Endothelial cell (in vitro differentiated cells): ENCODE measurements at regions not wholly inside any gene's neighbourhood (a gene's known extent, or its start where the extent isn't known, plus 50 kb on each side); places are given as distances from the start of the nearest gene placed in this dataset.

Experiments used
- DNase-seq: peaks from one replicate; pipeline ENCODE4 v3.0.0; 2021; ENCODE audit warnings: low spot score
- H3K27ac Mint-ChIP-seq: one replicate; pipeline ENCODE4 v1.8.0; 2021; ENCODE audit warnings: mixed read lengths, inconsistent platforms; ENCODE audit not compliant: unreplicated experiment
- H3K27me3 Mint-ChIP-seq: one replicate; pipeline ENCODE4 v1.8.0; 2021; ENCODE audit warnings: mild to moderate bottlenecking, moderate library complexity, mixed read lengths, inconsistent platforms; ENCODE audit not compliant: unreplicated experiment
- H3K36me3 Mint-ChIP-seq: one replicate; pipeline ENCODE4 v1.8.0; 2021; ENCODE audit warnings: mild to moderate bottlenecking, low read depth, mixed read lengths, inconsistent platforms; ENCODE audit not compliant: unreplicated experiment
- H3K4me1 Mint-ChIP-seq: one replicate; pipeline ENCODE4 v1.8.0; 2021; ENCODE audit warnings: mild to moderate bottlenecking, mixed read lengths, inconsistent platforms; ENCODE audit not compliant: unreplicated experiment
- H3K4me3 Mint-ChIP-seq: one replicate; pipeline ENCODE4 v1.8.0; 2021; ENCODE audit warnings: mild to moderate bottlenecking, mixed read lengths, inconsistent platforms; ENCODE audit not compliant: unreplicated experiment
- H3K9me3 Mint-ChIP-seq: one replicate; pipeline ENCODE4 v1.8.0; 2021; ENCODE audit warnings: mixed read lengths, inconsistent platforms; ENCODE audit not compliant: unreplicated experiment
- CTCF ChIP-seq: fragments of 200-600 bp; sonication (generic); IDR thresholded peaks from one replicate; pipeline ENCODE4 v1.5.0; 2021; ENCODE audit warnings: antibody characterized with exemption; ENCODE audit not compliant: unreplicated experiment

DNA sequence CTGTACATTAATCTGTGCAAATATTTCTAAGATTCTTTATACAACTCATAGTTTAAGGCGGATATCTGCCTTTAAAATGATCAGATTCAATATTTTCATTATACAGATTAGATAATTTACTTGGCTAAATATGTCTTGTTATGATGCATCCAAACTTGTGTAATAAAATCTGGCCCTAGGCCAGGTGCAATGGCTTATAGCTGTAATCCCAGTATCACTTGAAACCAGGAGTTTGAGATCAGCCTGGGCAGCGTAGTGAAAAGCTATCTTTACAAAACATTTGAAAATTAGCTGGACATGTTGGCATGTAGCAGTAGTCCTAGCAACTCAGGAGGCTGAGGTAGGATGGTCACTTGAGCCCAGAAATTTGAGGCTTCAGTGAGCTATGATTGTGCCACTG lies 2002.2 kb upstream of the ACO1 start:
- Mint-ChIP-seq H3K9me3 (no peaks in the 10 kb centered on the region), H3K4me1 (no peaks in the 10 kb centered on the region), H3K36me3 (no peaks in the 10 kb centered on the region), H3K4me3 (no peak overlapping the region), H3K27me3 (no peaks in the 10 kb centered on the region), H3K27ac (no peak overlapping the region)
- no peak for TF ChIP-seq CTCF
- no peak for DNase-seq

DNA sequence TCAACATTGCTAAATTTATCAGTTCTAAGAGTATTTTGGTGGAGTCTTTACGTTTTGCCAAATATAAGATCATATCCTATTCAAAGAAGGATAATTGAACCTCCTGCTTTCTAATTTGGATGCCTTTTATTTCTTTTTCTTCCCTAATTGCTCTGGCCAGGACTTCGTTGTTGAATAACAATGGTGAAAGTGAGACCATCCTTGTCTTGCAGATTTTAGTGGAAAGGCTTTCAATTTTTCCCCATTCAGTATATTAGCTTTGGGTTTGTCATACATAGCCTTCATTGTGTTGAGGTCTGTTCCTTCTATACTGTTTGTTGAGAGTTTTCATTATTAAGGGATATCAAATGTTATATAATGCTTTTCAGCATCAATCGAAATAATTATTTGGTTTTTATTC lies 1974.2 kb upstream of the ACO1 start:
- H3K27me3 Mint-ChIP-seq = no peaks in the 10 kb centered on the region
- no peaks in the 10 kb centered on the region for H3K9me3 Mint-ChIP-seq
- DNase-seq = no peak
- H3K4me3 Mint-ChIP-seq = no peak overlapping the region
- H3K4me1 Mint-ChIP-seq = no peaks in the 10 kb centered on the region
- H3K27ac Mint-ChIP-seq = no peak overlapping the region
- TF ChIP-seq CTCF = no peak
- no peaks in the 10 kb centered on the region for H3K36me3 Mint-ChIP-seq

GRCh38 chr9:30411571-30411970 lies 1972.9 kb upstream of the ACO1 start:
- Mint-ChIP-seq H3K27me3 (no peaks in the 10 kb centered on the region), H3K4me3 (no peak overlapping the region), H3K9me3 (no peaks in the 10 kb centered on the region), H3K36me3 (no peaks in the 10 kb centered on the region), H3K27ac (no peak overlapping the region), H3K4me1 (no peaks in the 10 kb centered on the region)
- no peak for DNase-seq
- TF ChIP-seq CTCF = no peak

- Mint-ChIP-seq H3K9me3 (no peaks in the 10 kb centered on the region), H3K27ac (no peak overlapping the region), H3K27me3 (no peaks in the 10 kb centered on the region), H3K36me3 (no peaks in the 10 kb centered on the region), H3K4me3 (no peak overlapping the region), H3K4me1 (peaks cover 4% of the 10 kb centered on the region)
- no peak for TF ChIP-seq CTCF
- DNase-seq = no peak
Measured at GRCh38 chr9:30459156-30459555, 1925.3 kb upstream of the ACO1 start.

GRCh38 chr9:30476826-30477225 lies 1907.6 kb upstream of the ACO1 start:
- TF ChIP-seq CTCF = no peak
- DNase-seq = no peak
- H3K9me3 Mint-ChIP-seq = no peaks in the 10 kb centered on the region
- H3K36me3 Mint-ChIP-seq = no peaks in the 10 kb centered on the region
- peaks cover 2% of the 10 kb centered on the region for H3K27me3 Mint-ChIP-seq
- no peak overlapping the region for H3K4me3 Mint-ChIP-seq
- no peak overlapping the region for H3K27ac Mint-ChIP-seq
- H3K4me1 Mint-ChIP-seq = no peaks in the 10 kb centered on the region
